ENCODE measurements at regions not wholly inside any gene's neighbourhood (a gene's known extent, or its start where the extent isn't known, plus 50 kb on each side); places are given as distances from the start of the nearest gene placed in this dataset.

- Histone ChIP-seq H3K9me1 (ENCODE audit: control insufficient read depth, extremely low read depth, insufficient read depth, low read length) (no peaks in the 10 kb centered on the region), H3K9ac (ENCODE audit: control insufficient read depth, extremely low read depth, insufficient read depth, low read length) (no peak overlapping the region), H3K27me3 (ENCODE audit: control insufficient read depth, extremely low read depth, insufficient read depth, low read length) (peaks cover 68% of the 10 kb centered on the region), H3K4me2 (ENCODE audit: control insufficient read depth, extremely low read depth, insufficient read depth, low read depth, low read length) (no peak overlapping the region), H4K20me1 (ENCODE audit: control insufficient read depth, extremely low read depth, insufficient read depth, low read length) (peaks cover 3% of the 10 kb centered on the region), H2AFZ (ENCODE audit: control insufficient read depth, low read length) (no peak overlapping the region), H3K4me1 (ENCODE audit: control insufficient read depth, extremely low read depth, insufficient read depth, low read length) (no peaks in the 10 kb centered on the region), H3K27ac (ENCODE audit: control insufficient read depth, insufficient read depth, low read length) (no peak overlapping the region), H3K9me3 (ENCODE audit: control insufficient read depth, low read depth, low read length) (no peaks in the 10 kb centered on the region), H3K4me3 (ENCODE audit: control insufficient read depth in 2 of 3, extremely low read depth in 1 of 3, insufficient read depth in 2 of 3, low read depth in 1 of 3, low read length in 3 of 3) (no peak overlapping the region), H3K79me2 (ENCODE audit: control insufficient read depth, insufficient read depth, low read length) (no peaks in the 10 kb centered on the region), H3K36me3 (ENCODE audit: control insufficient read depth in 2 of 2, extremely low read depth in 1 of 2, insufficient read depth in 2 of 2, low read length in 2 of 2) (no peaks in the 10 kb centered on the region)
- no peak for TF ChIP-seq EZH2 (IDR thresholded peaks at IDR 0.05; ENCODE audit: low read length)
- TF ChIP-seq CTCF (optimal IDR thresholded peaks at IDR 0.05 in 1 of 3, IDR thresholded peaks at IDR 0.05 in 1 of 3, conservative IDR thresholded peaks at IDR 0.05 in 1 of 3; ENCODE audit: extremely low read depth in 1 of 3, insufficient read depth in 2 of 3, low read length in 3 of 3), result no peak
- no peak for DNase-seq (ENCODE audit: low read depth, low spot score)
- FAIRE-seq, result no peak
- dilution Hi-C loops (cut with MboI; ENCODE audit: extremely low pct_ligation_motif_present, low sequenced_read_pairs), result no loop called here
Observed at GRCh38 chr20:57818418-57819181, 108.8 kb upstream of the PMEPA1 start.

- Histone ChIP-seq H4K20me1 (ENCODE audit: control insufficient read depth, extremely low read depth, insufficient read depth, low read length) (peaks cover 3% of the 10 kb centered on the region), H3K4me2 (ENCODE audit: control insufficient read depth, extremely low read depth, insufficient read depth, low read depth, low read length) (no peak overlapping the region), H3K9me1 (ENCODE audit: control insufficient read depth, extremely low read depth, insufficient read depth, low read length) (no peaks in the 10 kb centered on the region), H3K9ac (ENCODE audit: control insufficient read depth, extremely low read depth, insufficient read depth, low read length) (no peak overlapping the region), H3K36me3 (ENCODE audit: control insufficient read depth in 2 of 2, extremely low read depth in 1 of 2, insufficient read depth in 2 of 2, low read length in 2 of 2) (no peaks in the 10 kb centered on the region), H3K79me2 (ENCODE audit: control insufficient read depth, insufficient read depth, low read length) (no peaks in the 10 kb centered on the region), H3K27ac (ENCODE audit: control insufficient read depth, insufficient read depth, low read length) (no peak overlapping the region), H2AFZ (ENCODE audit: control insufficient read depth, low read length) (no peak overlapping the region), H3K9me3 (ENCODE audit: control insufficient read depth, low read depth, low read length) (no peaks in the 10 kb centered on the region), H3K4me1 (ENCODE audit: control insufficient read depth, extremely low read depth, insufficient read depth, low read length) (peaks cover 12% of the 10 kb centered on the region), H3K27me3 (ENCODE audit: control insufficient read depth, extremely low read depth, insufficient read depth, low read length) (peaks cover 69% of the 10 kb centered on the region), H3K4me3 (ENCODE audit: control insufficient read depth in 2 of 3, extremely low read depth in 1 of 3, insufficient read depth in 2 of 3, low read depth in 1 of 3, low read length in 3 of 3) (no peak overlapping the region)
- dilution Hi-C loops (cut with MboI; ENCODE audit: extremely low pct_ligation_motif_present, low sequenced_read_pairs), result no loop called here
- no peak for DNase-seq (ENCODE audit: low read depth, low spot score)
- FAIRE-seq, result no peak
- TF ChIP-seq EZH2 (IDR thresholded peaks at IDR 0.05; ENCODE audit: low read length) (no peak), CTCF (optimal IDR thresholded peaks at IDR 0.05 in 1 of 3, IDR thresholded peaks at IDR 0.05 in 1 of 3, conservative IDR thresholded peaks at IDR 0.05 in 1 of 3; ENCODE audit: extremely low read depth in 1 of 3, insufficient read depth in 2 of 3, low read length in 3 of 3) (no peak)
Observed at GRCh38 chr20:57815405-57815804, 105.6 kb upstream of the PMEPA1 start.
